ENCODE measurements at regions not wholly inside any gene's neighbourhood (a gene's known extent, or its start where the extent isn't known, plus 50 kb on each side); places are given as distances from the start of the nearest gene placed in this dataset.

DNA sequence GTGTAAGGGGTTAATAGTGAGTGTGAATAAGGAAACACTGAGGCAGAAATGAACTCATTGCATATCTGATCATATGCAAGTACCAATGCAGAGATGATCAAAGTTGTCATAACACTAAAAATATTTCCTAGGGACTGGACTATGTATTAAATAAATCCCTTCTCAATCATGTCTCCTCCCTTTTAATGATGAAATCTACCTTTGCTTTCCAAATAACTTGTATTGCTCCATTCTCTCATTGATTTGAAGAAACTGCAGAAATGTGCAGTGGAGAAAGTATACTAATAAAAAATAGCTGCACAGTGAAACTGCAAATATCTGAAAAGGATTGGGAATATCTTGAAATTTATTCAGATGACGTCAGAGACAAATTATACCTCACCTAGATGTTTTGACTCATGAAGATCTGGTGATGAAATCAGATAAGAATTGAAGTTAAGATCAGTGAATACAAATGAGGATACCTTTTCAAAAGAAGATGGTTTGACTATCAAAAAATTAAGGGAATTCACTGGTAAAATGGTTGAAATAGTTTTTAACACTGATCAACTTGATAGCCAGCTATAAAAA lies 1264.9 kb upstream of the USP15 start:
- no peaks in the 10 kb centered on the region for H3K36me3 Mint-ChIP-seq (ENCODE audit: low read depth)
- no peaks in the 10 kb centered on the region for H3K27me3 Mint-ChIP-seq (ENCODE audit: low read depth)
- H3K9me3 Mint-ChIP-seq, result peaks cover 4% of the 10 kb centered on the region
- DNase-seq (ENCODE audit: low read depth, low spot score), result no peak
- TF ChIP-seq, protein P1, sequence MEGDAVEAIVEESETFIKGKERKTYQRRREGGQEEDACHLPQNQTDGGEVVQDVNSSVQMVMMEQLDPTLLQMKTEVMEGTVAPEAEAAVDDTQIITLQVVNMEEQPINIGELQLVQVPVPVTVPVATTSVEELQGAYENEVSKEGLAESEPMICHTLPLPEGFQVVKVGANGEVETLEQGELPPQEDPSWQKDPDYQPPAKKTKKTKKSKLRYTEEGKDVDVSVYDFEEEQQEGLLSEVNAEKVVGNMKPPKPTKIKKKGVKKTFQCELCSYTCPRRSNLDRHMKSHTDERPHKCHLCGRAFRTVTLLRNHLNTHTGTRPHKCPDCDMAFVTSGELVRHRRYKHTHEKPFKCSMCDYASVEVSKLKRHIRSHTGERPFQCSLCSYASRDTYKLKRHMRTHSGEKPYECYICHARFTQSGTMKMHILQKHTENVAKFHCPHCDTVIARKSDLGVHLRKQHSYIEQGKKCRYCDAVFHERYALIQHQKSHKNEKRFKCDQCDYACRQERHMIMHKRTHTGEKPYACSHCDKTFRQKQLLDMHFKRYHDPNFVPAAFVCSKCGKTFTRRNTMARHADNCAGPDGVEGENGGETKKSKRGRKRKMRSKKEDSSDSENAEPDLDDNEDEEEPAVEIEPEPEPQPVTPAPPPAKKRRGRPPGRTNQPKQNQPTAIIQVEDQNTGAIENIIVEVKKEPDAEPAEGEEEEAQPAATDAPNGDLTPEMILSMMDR (conservative IDR thresholded peaks at IDR 0.05), result no peak
- H3K4me1 Mint-ChIP-seq, result no peaks in the 10 kb centered on the region
- H3K27ac Mint-ChIP-seq (ENCODE audit: unreplicated experiment), result no peak overlapping the region
- no peak overlapping the region for H3K4me3 Mint-ChIP-seq

DNA sequence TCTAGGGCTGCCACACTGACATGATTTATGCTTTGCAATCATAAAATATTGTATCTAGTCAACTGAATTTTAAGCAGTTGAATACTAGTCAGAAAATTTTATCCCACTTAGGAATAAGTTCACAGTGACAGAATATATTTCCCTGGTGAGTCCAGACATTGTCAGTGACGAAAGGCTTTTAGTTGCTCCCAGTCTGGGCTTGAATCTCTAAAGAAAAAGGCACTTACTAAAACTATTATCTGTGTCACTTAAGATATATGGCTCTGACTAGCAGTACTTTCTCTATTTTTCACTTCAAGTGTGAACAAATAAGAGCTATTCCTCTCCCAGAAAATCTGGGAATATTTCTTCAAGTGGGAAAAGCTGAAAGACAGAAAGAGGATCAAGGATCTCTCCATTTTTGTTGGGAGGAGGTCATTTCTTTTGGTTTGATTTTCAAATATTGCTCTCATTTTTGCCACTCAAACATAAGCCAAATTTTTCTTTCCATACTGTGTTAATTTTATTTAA lies 1262.3 kb upstream of the USP15 start:
- H3K27me3 Mint-ChIP-seq (ENCODE audit: low read depth), result no peaks in the 10 kb centered on the region

GRCh38 chr12:61009192-61009591 lies 1251.0 kb upstream of the USP15 start:
- Mint-ChIP-seq H3K4me3 (no peak overlapping the region), H3K36me3 (ENCODE audit: low read depth) (no peaks in the 10 kb centered on the region)
- TF ChIP-seq, protein P1 (conservative IDR thresholded peaks at IDR 0.05), result no peak

More for the DNA sequence above, 1262.3 kb upstream of the USP15 start:
- no peaks in the 10 kb centered on the region for H3K4me1 Mint-ChIP-seq
- DNase-seq (ENCODE audit: low read depth, low spot score), result no peak
- H3K9me3 Mint-ChIP-seq, result peaks cover 4% of the 10 kb centered on the region
- no peak overlapping the region for H3K4me3 Mint-ChIP-seq
- H3K36me3 Mint-ChIP-seq (ENCODE audit: low read depth), result no peaks in the 10 kb centered on the region
- H3K27ac Mint-ChIP-seq (ENCODE audit: unreplicated experiment), result no peak overlapping the region
- TF ChIP-seq, protein P1 (conservative IDR thresholded peaks at IDR 0.05), result no peak

GRCh38 chr12:61011767-61012423 lies 1248.3 kb upstream of the USP15 start:
- TF ChIP-seq, protein P1 (conservative IDR thresholded peaks at IDR 0.05), result no peak
- Mint-ChIP-seq H3K27ac (ENCODE audit: unreplicated experiment) (no peak overlapping the region), H3K4me3 (no peak overlapping the region), H3K36me3 (ENCODE audit: low read depth) (no peaks in the 10 kb centered on the region), H3K9me3 (no peaks in the 10 kb centered on the region), H3K27me3 (ENCODE audit: low read depth) (no peaks in the 10 kb centered on the region), H3K4me1 (no peaks in the 10 kb centered on the region)
- DNase-seq (ENCODE audit: low read depth, low spot score), result no peak

More at GRCh38 chr12:61009192-61009591, 1251.0 kb upstream of the USP15 start:
- no peak for DNase-seq (ENCODE audit: low read depth, low spot score)
- H3K4me1 Mint-ChIP-seq, result no peaks in the 10 kb centered on the region
- H3K9me3 Mint-ChIP-seq, result no peaks in the 10 kb centered on the region
- H3K27ac Mint-ChIP-seq (ENCODE audit: unreplicated experiment), result no peak overlapping the region
- H3K27me3 Mint-ChIP-seq (ENCODE audit: low read depth), result no peaks in the 10 kb centered on the region

DNA sequence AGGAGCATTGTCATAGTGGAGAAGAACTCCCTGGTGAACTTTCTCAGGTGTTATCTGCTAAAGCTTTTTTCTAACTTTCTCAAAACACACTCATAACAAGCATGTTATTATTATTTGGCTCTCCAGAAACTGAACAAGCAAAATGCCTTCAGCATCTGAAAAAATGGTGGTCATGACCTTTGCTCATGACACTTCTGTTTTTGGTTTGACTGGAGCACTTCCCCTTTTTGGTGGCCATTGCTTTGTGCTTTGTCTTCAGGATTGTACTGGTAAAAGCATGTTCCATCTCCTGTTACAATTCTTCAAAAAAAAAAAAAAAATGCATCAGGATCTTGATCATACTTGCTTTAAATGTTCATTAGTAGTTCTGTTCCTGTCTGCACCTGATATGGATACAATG lies 1241.6 kb upstream of the USP15 start:
- H3K27ac Mint-ChIP-seq (ENCODE audit: unreplicated experiment), result no peak overlapping the region
- H3K9me3 Mint-ChIP-seq, result peaks cover 12% of the 10 kb centered on the region

More for the DNA sequence above, 1241.6 kb upstream of the USP15 start:
- no peak overlapping the region for H3K4me3 Mint-ChIP-seq
- no peaks in the 10 kb centered on the region for H3K27me3 Mint-ChIP-seq (ENCODE audit: low read depth)
- no peak for DNase-seq (ENCODE audit: low read depth, low spot score)
- H3K36me3 Mint-ChIP-seq (ENCODE audit: low read depth), result no peaks in the 10 kb centered on the region
- no peaks in the 10 kb centered on the region for H3K4me1 Mint-ChIP-seq
- TF ChIP-seq, protein P1 (conservative IDR thresholded peaks at IDR 0.05), result no peak
